Progenitor cell of endocrine pancreas (in vitro differentiated cells): ENCODE measurements at regions not wholly inside any gene's neighbourhood (a gene's known extent, or its start where the extent isn't known, plus 50 kb on each side); places are given as distances from the start of the nearest gene placed in this dataset.

Experiments used
- DNase-seq: peaks from one replicate; pipeline ENCODE4 v3.0.0; 2021; ENCODE audit warnings: low spot score; ENCODE audit not compliant: unreplicated experiment
- H3K27ac Mint-ChIP-seq: 2 replicates; pipeline ENCODE4 v1.8.0; 2021; ENCODE audit warnings: mild to moderate bottlenecking, moderate library complexity, mixed read lengths
- H3K27me3 Mint-ChIP-seq: 2 replicates; pipeline ENCODE4 v1.8.0; 2021; ENCODE audit warnings: mixed read lengths
- H3K36me3 Mint-ChIP-seq: 2 replicates; pipeline ENCODE4 v1.8.0; 2022; ENCODE audit warnings: mixed read lengths; ENCODE audit not compliant: insufficient read depth
- H3K4me1 Mint-ChIP-seq: 2 replicates; pipeline ENCODE4 v1.8.0; 2021; ENCODE audit warnings: low read depth, mixed read lengths
- H3K4me3 Mint-ChIP-seq: 2 replicates; pipeline ENCODE4 v1.8.0; 2021; ENCODE audit warnings: low read depth, mild to moderate bottlenecking, moderate library complexity, mixed read lengths
- H3K9me3 Mint-ChIP-seq: 2 replicates; pipeline ENCODE4 v1.8.0; 2021; ENCODE audit warnings: low read depth, mixed read lengths
- CTCF ChIP-seq: fragments of 200-600 bp; sonication (generic); IDR thresholded peaks from one replicate; pipeline ENCODE4 v1.5.0; 2021; ENCODE audit warnings: antibody characterized with exemption, mild to moderate bottlenecking; ENCODE audit not compliant: unreplicated experiment

- DNase-seq: no peak
- Mint-ChIP-seq H3K27ac (no peak overlapping the region), H3K27me3 (no peaks in the 10 kb centered on the region), H3K36me3 (no peaks in the 10 kb centered on the region), H3K9me3 (peaks cover 5% of the 10 kb centered on the region), H3K4me3 (no peak overlapping the region), H3K4me1 (no peaks in the 10 kb centered on the region)
- TF ChIP-seq CTCF: no peak
These were observed 796.5 kb upstream of the SLIT2 start for GRCh38 chr4:19455196-19455595.

GRCh38 chr4:19438233-19438632 lies 813.5 kb upstream of the SLIT2 start:
- peaks cover 30% of the 10 kb centered on the region for H3K9me3 Mint-ChIP-seq
- TF ChIP-seq CTCF: no peak

DNA sequence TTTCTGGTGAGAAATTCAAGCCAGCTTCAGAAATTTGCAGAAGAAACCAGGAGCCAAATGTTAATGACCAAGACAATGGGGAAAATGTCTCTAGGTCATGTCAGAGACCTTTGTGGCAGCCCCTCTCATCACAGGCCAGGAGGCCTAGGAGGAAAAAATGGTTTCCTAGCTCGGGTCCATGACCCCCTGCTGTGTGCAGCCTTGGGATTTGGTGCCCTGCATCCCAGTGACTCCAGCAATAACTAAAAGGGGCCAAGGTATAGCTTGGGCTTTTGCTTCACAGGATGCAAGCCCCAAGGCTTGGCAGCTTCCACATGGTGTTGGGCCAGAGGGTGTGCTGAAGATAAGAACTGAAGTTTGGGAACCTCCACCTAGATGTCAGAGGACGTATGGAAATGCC lies 814.7 kb upstream of the SLIT2 start:
- peaks cover 30% of the 10 kb centered on the region for H3K9me3 Mint-ChIP-seq
- DNase-seq: no peak
- no peak for TF ChIP-seq CTCF
- no peaks in the 10 kb centered on the region for H3K4me1 Mint-ChIP-seq
- H3K36me3 Mint-ChIP-seq: no peaks in the 10 kb centered on the region
- no peaks in the 10 kb centered on the region for H3K27me3 Mint-ChIP-seq
- no peak overlapping the region for H3K4me3 Mint-ChIP-seq
- H3K27ac Mint-ChIP-seq: no peak overlapping the region

More at GRCh38 chr4:19438233-19438632, 813.5 kb upstream of the SLIT2 start:
- no peak overlapping the region for H3K4me3 Mint-ChIP-seq
- H3K27me3 Mint-ChIP-seq: no peaks in the 10 kb centered on the region
- no peak for DNase-seq
- no peak overlapping the region for H3K27ac Mint-ChIP-seq
- H3K36me3 Mint-ChIP-seq: no peaks in the 10 kb centered on the region
- no peaks in the 10 kb centered on the region for H3K4me1 Mint-ChIP-seq

- H3K36me3 Mint-ChIP-seq: no peaks in the 10 kb centered on the region
- H3K27ac Mint-ChIP-seq: no peak overlapping the region
- H3K4me3 Mint-ChIP-seq: no peak overlapping the region
- no peaks in the 10 kb centered on the region for H3K27me3 Mint-ChIP-seq
- H3K9me3 Mint-ChIP-seq: peaks cover 30% of the 10 kb centered on the region
- DNase-seq: no peak
- no peaks in the 10 kb centered on the region for H3K4me1 Mint-ChIP-seq
- TF ChIP-seq CTCF: no peak
These were observed 822.0 kb upstream of the SLIT2 start for GRCh38 chr4:19429684-19430083.

GRCh38 chr4:19425146-19425545 lies 826.6 kb upstream of the SLIT2 start:
- DNase-seq: no peak
- no peak for TF ChIP-seq CTCF
- H3K27me3 Mint-ChIP-seq: no peaks in the 10 kb centered on the region
- H3K4me3 Mint-ChIP-seq: no peak overlapping the region
- H3K9me3 Mint-ChIP-seq: peaks cover 15% of the 10 kb centered on the region
- no peaks in the 10 kb centered on the region for H3K36me3 Mint-ChIP-seq
- H3K27ac Mint-ChIP-seq: no peak overlapping the region
- no peaks in the 10 kb centered on the region for H3K4me1 Mint-ChIP-seq

DNA sequence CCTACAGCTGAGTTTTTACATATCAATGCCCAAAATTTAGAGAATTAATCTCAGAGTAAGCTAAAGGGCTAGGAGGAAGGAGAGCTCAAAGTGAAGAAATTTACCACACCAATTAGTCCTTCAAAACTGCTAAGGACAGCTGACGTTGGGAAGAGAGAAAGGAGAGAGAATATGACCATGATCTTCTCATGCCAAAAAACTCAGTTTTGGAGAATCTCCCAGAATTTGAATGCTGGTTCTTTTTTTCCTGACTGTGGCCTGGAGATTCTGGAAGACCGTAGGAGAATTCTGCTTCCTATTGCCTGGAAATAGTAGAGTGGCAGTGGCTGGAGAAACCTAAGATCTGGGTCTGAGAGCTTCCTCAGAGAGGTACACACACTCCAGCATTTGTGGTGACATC lies 834.4 kb upstream of the SLIT2 start:
- peaks cover 3% of the 10 kb centered on the region for H3K9me3 Mint-ChIP-seq
- H3K27me3 Mint-ChIP-seq: no peaks in the 10 kb centered on the region
- no peaks in the 10 kb centered on the region for H3K4me1 Mint-ChIP-seq
- TF ChIP-seq CTCF: no peak
- no peaks in the 10 kb centered on the region for H3K36me3 Mint-ChIP-seq
- no peak overlapping the region for H3K27ac Mint-ChIP-seq
- DNase-seq: no peak
- H3K4me3 Mint-ChIP-seq: no peak overlapping the region
